Islet of Langerhans (tissue), 1 donor: ENCODE measurements at regions not wholly inside any gene's neighbourhood (a gene's known extent, or its start where the extent isn't known, plus 50 kb on each side); places are given as distances from the start of the nearest gene placed in this dataset.
A peak's percentile ranks its signal among the peaks of the same experiment; 100 is the strongest.

ENCODE experiments used
- FAIRE-seq: peaks from one replicate; lab custom pipeline; 2011; peaks lifted over from hg19 to GRCh38; lab: Jason Lieb, UNC

DNA sequence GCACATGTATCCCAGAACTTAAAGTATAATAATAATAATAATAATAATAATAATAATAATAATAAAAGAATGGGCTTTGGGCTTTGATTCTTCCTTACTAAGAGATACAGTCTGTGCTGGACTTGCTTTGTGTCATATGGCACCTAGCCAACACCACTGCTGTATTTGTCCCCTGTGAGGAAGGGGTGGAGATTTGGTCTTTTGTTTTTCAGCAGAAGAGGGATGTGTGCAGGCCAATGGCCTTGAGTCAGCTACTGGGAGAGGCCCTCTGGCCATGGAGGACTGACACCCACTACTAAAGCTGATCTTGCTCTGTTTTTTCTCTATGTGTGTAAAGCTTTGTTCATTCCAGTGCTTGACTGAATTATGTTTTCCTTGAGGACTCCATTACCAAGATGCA lies 573.0 kb upstream of the PCDH15 start:
- FAIRE-seq, result no peak

DNA sequence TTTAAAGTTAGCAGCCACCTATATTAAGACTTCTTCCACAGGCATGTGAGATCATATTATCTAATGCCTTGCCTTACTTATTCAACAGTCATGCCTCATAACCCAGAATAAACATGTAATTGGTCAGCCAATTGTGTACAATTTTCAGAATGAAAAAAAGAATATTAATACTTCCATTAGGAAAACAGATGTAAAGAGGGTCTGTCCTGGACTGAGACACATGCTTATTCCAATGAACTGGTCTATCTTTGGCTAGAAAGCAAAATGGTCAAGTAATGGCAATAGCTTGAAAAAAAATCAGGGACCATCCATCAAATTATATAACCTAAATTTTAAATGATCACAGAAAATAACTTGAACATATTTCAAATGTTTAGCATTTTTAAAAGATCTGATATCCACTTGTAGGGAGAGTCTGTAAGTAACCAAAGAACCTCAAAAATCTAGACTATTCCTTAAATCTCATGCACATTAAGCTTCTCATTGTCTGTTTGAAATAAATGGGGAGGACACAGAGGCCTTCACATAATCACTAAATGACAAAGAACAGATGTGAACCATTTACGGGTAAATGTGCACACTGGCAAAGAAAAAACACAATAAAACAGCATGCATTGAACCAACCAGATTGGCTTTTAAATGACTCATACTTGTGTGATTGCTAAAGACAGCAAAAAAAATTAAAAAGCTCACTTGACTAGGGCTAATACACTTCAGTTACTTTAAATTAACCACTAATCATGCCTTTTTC lies 568.8 kb upstream of the PCDH15 start:
- no peak for FAIRE-seq

DNA sequence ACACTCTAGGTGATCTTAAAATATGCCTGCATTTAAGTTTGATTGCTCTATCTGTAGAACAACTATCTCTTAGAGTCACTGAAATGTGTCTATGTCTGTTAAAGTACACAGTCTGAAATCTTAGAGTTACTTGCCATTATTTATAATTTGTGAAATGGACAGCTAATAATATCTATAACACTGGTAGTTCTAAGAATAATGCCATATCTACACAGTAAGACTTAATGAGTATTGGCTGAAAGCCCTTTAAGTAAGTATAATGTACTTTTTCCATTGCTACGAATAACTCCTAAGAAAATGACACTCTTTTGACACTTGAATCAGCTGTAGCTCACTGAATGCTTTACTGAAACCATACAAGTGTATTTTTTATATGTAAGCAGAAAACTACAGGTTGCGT lies 567.4 kb upstream of the PCDH15 start:
- FAIRE-seq, result no peak

DNA sequence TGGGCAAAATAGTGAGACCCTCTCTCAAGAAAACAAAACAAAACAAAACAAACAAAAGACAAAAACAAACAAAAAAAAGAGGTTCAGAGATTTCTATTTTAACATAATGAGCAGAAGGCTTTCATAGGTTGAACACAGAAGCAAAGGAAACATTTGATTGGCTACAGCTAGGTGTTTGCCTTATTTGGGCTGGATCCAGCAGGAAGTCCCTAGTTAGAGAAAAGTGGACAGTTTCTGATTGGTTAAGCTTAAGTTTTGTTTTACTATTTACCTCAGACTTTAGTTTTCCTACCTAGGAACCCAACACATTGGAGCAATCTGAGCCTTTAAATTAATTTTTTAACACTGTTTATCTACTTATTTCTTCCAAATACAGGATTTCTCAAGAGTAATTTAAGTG lies 566.5 kb upstream of the PCDH15 start:
- no peak for FAIRE-seq

DNA sequence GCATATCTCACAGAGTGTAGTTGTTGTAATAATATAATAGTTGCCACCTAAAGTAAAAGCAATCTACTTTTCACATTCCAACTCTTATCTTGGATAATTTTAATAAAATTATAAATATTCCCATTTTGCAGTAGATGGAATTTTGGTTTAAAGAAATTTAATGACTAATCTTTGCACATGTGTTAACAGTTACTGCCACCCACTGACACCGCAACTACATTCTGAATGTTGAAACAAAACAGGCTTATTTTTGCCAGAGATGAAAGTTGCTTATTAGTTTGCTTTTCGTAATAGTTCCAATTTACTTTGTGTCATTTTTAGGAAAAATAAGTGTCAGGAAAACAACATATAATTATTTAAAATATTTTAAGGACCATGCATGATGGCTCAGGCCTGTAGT lies 557.5 kb upstream of the PCDH15 start:
- FAIRE-seq, result no peak

DNA sequence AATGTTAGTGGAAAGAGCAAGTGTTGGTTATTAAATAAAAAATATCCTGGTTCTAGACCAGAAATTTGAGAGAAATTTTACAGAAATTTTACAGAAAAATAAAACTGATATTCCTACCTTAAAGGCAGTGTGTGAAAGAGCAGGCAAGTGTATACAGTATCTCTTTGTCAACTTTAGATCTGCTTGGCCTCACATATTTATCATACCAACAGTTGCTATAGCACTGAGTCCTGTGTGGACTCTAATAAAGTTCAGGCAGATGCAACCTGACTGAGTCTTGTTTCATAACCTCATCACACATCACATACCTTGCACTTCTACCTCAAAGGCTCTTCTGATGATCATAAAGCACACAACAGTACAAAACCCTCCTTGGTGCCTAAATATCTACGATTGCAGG lies 552.4 kb upstream of the PCDH15 start:
- no peak for FAIRE-seq

DNA sequence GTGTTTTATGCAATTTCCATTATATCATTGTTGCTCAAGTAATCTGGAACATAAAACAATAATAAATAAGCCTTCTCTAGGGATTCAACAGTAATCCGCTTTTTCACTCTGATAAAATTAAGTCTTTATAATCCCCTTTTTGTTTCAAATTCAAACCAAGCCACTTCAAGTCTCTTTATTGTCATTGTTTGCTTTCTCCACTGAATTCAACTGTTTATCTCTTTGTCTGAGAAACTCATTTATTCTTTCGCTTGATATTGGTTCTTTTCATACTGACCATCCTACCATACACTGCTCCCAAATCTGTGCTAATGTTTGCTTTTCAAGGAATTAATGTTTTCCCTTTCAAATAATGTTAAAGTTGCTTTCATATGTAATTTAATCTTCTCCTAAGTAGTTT lies 550.4 kb upstream of the PCDH15 start:
- no peak for FAIRE-seq

DNA sequence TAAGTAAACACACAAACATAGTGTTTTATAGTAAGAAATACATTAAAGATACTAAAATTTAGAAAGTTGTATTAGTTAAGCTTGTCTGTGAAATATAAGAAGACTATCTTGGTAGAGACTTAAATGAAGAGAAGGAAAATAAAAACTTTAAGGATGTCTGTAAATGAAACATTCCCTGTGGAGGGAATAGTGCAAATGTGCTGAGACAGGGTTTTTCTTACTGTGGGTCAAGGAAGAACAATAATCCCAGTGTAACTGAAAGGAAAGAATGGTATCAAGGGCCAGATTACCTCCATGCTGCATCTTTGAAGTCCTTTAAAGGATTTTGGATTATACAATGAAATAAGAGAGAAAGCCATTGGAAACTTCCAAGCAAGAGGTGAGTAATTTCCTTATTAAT lies 547.5 kb upstream of the PCDH15 start:
- FAIRE-seq, result no peak

DNA sequence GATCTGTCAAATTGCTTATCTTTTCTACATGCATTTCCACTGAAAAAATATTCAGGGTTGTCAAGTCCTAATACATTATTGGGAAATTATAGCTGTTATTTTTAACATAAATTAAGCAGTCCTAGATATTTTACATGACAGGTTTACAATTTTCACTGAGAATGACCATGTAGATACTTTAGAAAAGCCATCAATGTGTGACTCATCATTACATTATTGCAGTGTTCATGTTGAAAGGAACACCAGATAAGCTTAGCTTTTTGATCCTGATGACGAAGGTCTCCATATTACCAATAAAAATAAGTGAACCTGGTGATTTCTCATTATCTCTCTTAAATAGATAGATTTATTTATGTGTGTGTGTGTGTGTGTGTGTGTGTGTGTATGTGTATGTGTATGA lies 529.5 kb upstream of the PCDH15 start:
- FAIRE-seq, result no peak

DNA sequence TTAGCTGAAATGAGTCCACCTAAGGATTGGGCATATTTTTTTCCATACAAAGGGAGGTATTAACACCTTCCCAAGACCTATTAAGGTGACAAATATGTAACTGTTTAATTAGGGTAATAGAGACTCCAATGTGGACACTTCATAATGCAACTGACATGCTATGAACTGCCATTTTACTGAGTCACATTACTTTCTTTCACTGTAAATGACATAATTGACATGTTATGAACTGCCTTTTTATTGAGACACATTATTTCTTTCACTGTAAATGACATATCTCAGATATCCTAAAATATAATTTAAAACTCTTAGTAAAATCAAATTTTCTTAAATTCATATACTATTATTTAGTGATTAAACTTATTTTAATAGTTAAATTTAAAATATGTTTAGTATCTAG lies 528.8 kb upstream of the PCDH15 start:
- FAIRE-seq, result peak; percentile 5

DNA sequence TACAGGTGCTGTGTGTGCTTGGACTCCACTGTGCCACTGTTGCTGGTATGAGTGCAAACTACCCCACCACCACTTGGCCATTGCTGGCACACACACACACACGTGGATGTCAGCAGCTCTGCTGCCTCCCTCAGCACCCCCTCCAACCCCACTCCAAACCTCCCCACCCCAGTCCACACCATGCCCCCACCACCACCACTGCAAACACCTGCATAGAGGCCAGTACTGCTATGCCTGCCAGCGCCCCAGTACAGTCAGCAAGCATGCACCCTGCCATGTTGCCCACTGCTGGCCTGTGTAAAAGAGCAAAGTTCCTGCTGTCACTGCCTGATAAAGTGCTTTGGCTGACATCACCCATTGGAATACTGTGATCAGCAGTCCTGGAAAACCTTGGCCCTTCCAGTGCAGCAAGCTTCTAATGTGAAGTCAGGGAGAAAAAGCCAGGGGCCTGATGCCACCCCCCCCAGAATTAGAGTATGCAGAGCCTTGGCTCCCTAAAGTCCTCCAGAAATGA lies 519.2 kb upstream of the PCDH15 start:
- no peak for FAIRE-seq

DNA sequence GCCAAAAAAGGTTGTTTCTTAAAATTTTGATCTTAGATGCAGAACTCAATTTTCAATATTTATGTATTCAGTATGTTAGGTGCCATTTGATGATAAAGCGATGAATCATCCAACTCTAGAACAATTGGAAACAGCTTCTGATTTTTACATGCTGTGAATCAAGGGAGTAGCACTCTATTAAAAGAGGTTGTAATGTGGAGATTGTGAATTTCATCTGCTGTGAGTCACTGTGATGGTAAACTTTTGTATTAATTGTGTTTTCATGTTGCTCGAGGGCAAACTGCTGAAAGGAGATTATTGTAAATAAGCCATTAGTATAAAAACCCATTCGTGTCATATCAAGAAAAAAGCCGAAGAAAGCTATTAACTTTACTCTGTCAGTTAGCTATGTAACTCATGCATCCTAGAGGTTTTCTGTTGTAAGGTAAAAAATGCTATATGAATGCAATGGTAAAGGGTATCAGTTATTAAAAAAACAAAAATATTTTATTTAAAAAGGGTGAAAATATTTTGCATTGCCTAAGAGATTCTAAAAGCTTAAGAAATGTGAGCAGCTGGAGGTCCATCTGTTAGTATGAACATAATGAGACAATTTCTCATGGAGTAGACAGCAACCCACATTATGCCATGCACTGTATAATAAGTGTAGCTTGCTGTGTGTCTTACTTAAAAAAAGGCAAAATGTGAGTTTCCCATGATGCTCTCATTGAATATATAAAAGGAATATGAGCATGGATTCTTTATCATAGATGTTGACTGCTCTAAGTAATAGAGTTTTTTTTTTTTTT lies 511.0 kb upstream of the PCDH15 start:
- FAIRE-seq, result no peak

DNA sequence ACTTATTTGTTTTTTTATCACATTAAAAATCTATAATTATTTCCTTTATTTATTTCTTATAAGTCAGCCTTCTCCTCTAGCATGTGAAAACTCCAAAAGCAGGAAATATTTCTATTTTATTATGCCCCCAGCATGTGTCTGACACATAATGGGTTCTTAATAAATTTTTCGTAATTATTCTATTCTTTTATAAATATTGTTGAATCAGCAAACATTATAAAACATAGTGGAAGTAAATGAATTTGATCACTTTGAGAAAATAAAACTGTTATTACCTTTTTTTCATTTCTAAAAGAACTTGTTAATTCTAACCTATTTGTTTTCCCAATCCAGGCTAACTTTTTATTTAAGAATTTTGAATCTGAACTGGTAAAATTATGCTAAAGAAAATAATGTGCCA lies 509.1 kb upstream of the PCDH15 start:
- no peak for FAIRE-seq

DNA sequence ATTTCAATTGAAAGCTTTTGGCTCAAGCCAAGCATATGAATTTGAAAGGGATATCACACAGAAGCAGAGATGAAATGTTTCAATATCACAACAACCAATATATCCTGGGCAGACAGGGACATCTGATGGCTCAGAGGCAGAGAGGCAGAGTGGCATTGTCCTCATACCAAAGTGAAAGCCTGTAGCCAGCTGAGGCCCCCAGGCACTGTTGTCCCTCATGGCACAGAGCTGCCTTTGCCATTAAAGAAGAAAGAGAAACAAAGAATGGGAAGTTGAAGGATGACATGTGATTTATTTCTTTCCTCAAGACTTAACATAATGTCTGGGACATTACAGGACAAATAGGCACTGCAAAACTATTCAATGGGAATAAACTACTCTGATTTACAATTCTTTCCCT lies 504.3 kb upstream of the PCDH15 start:
- no peak for FAIRE-seq

DNA sequence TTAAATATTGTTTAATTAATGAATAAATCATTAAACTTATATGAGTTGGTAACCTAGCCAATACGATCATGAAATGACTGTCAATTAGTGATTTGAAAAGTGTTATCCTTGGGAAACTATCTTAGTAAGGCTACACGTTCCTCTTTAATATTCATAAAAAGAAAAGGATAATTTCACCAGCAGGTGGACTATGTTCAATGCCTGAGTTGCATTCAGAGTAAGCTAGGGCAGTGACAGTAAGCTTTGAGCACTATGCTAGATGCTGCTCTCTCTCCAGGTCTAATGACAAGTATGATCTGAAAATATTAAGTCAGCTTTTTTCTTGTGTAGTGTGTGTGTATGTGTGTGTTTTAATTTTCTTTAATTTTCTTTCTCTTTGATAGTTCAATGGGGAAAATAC lies 486.3 kb upstream of the PCDH15 start:
- FAIRE-seq, result no peak

DNA sequence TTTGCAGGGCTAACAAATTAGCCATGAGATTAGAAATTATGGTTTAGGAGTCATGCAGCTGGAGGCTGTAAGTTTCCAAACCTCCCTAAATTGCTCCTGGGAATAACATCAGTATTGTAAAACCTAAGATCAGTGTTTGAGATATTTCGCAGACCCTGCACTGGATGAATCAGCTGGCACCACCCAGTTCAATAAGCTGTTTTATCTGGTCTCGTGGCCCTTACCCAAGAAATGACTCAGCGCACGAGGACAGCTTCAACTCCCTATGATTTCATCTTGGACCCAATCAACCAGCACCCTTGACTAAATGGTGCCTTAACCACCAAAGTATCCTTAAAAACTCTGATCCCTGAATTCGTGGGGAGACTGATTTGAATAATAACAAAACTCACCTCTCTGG lies 482.0 kb upstream of the PCDH15 start:
- no peak for FAIRE-seq

DNA sequence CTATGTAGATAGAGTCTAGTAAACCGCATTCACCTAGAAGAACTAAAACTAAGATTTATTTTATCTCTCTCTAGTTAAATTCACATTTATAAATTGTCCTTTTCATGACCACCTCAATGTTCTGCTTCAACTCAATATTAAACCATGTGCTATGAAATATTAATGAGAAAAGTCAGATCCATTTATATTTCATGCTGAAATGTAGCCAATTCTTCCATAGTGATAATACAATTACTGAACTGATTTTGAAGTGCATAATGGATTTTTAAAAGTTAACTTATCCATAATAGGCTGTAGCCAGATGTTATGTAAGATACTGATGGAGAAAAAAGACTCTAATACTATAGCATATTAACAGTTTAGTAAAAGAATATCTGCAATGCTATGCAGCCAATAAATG lies 479.7 kb upstream of the PCDH15 start:
- no peak for FAIRE-seq

DNA sequence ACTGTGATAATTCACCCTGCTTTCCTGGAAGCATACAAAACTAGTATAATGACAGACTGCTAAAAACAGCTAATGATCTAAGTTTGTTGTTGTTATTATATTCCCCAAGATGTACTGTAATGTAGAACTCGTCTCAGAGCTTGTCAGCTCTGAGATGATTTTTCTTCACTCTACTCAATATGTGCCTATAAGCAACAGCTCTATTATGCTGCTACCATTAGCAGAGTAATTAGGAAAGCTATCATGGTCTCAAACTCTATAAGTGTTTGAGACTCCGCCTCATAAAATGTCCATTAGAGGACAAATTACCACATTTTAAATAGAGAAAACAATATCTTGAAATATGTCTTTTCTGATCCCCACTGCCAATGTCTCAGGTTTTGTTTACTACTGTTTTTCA lies 476.5 kb upstream of the PCDH15 start:
- FAIRE-seq, result no peak

DNA sequence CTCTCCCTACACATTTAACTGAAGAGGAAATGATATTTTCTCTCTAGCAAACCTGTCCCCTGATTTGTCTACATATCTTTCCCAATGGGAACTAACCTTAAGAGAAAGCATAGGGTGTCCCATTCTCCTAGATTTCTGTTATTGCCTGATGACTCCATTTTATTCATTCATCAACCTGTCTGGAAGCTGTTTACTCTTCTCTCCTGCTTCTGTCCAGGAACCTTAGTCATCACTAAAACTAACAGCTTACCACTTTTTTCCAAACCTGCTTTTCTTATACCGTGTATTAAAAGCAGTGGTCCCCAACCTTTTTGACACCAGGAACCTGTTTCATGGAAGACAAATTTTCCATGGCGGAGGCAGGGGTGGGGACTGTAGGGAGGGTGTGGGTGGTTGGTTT lies 473.3 kb upstream of the PCDH15 start:
- FAIRE-seq, result no peak

DNA sequence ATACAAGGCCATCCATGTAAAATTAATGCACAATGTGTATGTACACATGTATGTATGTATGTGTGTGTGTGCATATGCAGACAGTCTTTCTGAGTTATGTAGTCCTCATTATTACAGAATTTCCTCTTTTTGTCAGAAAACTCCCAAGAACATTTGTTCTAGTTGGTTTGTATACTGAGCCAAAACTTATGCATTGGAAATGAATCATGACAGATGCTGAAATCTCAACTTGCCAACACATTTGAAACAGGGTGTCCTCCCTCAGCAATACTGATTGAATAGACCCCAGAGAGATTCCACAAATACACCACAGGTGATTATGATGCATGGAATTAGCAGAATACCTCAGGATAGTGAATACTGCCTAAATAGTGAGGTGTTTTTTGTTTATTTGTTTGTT lies 472.9 kb upstream of the PCDH15 start:
- FAIRE-seq, result no peak

DNA sequence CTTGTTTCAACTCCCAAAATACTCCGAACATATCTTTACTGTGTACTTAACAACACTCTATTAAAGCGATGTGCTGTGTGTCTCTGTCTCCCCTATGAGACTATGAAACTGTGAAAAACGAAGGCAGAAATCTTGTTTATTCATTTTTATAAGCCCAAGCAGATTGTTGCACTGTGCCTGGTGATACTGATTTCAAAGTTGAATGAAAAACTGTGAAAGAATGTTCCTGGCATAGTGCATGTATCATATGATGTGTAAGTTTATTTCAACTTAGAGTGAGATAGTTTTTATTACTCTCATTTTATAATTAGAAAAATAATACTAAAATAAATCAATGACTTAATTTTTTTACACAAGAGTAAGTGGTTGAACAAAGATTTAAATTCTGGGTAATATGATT lies 471.9 kb upstream of the PCDH15 start:
- FAIRE-seq, result no peak

DNA sequence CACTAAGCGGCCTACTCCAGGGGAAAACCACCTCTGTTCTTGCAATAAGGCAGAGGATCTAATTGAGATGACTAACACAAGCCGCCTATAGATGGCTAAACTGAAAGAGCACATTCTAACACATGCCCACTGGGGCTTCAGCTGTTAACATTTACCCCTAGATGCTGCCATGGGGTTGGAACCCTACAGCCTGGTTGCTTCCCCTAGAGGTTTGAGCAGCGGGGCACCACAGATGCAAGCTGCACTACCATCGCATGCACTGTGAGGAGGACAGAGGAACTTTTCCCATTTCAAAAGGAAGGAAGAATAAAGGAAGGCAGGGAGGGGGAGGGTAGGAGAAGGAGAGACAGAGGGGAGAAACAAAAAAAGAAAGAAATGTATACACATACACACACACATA lies 465.8 kb upstream of the PCDH15 start:
- no peak for FAIRE-seq

DNA sequence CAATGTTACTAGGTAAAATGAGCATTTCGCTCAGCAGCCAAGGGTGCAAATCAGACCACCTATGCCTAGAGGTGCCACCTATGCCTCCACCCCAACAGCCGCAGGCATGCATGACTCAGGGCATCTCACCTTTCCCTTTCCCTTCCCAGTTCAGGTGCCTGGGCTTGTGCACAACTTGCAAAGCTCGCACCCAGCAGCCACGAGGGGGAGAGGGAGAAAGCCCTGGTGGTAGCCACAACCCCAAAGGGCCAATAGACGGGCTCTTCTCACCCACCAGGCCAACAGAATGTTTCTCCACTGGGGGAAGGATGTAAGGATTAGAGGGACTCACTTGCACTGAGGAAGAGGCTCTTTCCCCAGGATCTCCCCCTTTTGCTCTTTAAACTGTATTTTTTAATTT lies 462.3 kb upstream of the PCDH15 start:
- FAIRE-seq, result no peak

DNA sequence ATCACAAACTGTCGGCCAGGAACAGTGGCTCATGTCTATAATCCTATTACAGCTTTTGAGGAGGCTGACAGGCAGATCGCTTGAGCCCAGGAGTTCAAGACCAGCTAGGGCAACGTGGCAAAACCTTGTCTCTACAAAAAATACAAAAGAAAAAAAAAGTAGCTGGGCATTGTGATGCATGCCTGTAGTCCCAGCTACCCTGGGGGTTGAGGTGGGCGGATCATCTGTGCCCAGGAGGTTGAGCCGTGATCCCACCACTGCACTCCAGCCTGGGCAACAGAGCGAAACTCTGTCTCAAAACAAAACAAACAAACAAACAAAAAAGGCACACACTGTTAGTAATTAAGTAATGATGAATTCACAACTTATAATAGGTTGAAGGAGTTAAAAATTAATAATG lies 441.5 kb upstream of the PCDH15 start:
- FAIRE-seq, result no peak
